SK-N-SH treated with all-trans-retinoic acid at 6 μM for 48 hours (cell line): ENCODE measurements at regions not wholly inside any gene's neighbourhood (a gene's known extent, or its start where the extent isn't known, plus 50 kb on each side); places are given as distances from the start of the nearest gene placed in this dataset.

Experiments
- ATAC-seq: fragments of 200-7000 bp; cut with Tn5 transposase; 3 replicates; pipeline ENCODE4 v1.9.1; 2020; ENCODE audit warnings: mild to moderate bottlenecking, moderate library complexity
- ARNTL ChIP-seq: fragments of 450-650 bp; formaldehyde crosslinking; IDR thresholded peaks from 2 replicates; pipeline ENCODE4 v1.5.0; 2020; ENCODE audit warnings: low read depth, mild to moderate bottlenecking, moderate library complexity, borderline replicate concordance
- CSDC2 ChIP-seq: fragments of 250-450 bp; sonication (Bioruptor Pico); IDR thresholded peaks from 2 replicates; pipeline ENCODE4 v1.5.0; 2020; ENCODE audit warnings: mild to moderate bottlenecking, moderate library complexity
- GLIS3 ChIP-seq: fragments of 250-450 bp; sonication (Bioruptor Pico); IDR thresholded peaks from 2 replicates; pipeline ENCODE4 v1.5.0; 2020; ENCODE audit warnings: mild to moderate bottlenecking, moderate library complexity
- ISL1 ChIP-seq: fragments of 250-450 bp; sonication (Bioruptor Pico); IDR thresholded peaks from 2 replicates; pipeline ENCODE4 v2.1.2; 2022; ENCODE audit warnings: mild to moderate bottlenecking, moderate library complexity
- OSR1 ChIP-seq: fragments of 250-450 bp; sonication (Bioruptor Pico); IDR thresholded peaks from 2 replicates; pipeline ENCODE4 v1.8.0; 2022; ENCODE audit warnings: moderate library complexity, mild to moderate bottlenecking, inconsistent platforms
- PPARA ChIP-seq: fragments of 250-450 bp; sonication (Bioruptor Pico); IDR thresholded peaks from 2 replicates; pipeline ENCODE4 v1.5.0; 2020; ENCODE audit warnings: mild to moderate bottlenecking, borderline replicate concordance
- SNAI2 ChIP-seq: fragments of 250-450 bp; sonication (Bioruptor Pico); IDR thresholded peaks from 2 replicates; pipeline ENCODE4 v1.5.0; 2020; ENCODE audit warnings: mild to moderate bottlenecking, moderate library complexity
- TCF4 ChIP-seq: fragments of 250-450 bp; sonication (Bioruptor Pico); IDR thresholded peaks from 2 replicates; pipeline ENCODE4 v1.8.0; 2021; ENCODE audit warnings: mild to moderate bottlenecking, moderate library complexity, borderline replicate concordance
- TOX ChIP-seq: fragments of 250-450 bp; sonication (Bioruptor Pico); IDR thresholded peaks from 2 replicates; pipeline ENCODE4 v1.8.0; 2021; ENCODE audit warnings: mild to moderate bottlenecking, moderate library complexity, borderline replicate concordance
- ZC3H10 ChIP-seq: fragments of 250-450 bp; sonication (Bioruptor Pico); IDR thresholded peaks from 2 replicates; pipeline ENCODE4 v1.5.1; 2021; ENCODE audit warnings: mild to moderate bottlenecking, moderate library complexity
- ZFP30 ChIP-seq: fragments of 450-650 bp; formaldehyde crosslinking; IDR thresholded peaks from 2 replicates; pipeline ENCODE4 v1.5.0; 2022; ENCODE audit warnings: mild to moderate bottlenecking, moderate library complexity
- ZNF70 ChIP-seq: fragments of 450-650 bp; formaldehyde crosslinking; IDR thresholded peaks from 2 replicates; pipeline ENCODE4 v1.5.0; 2020; ENCODE audit warnings: mild to moderate bottlenecking, moderate library complexity
- ZNF8 ChIP-seq: fragments of 450-650 bp; formaldehyde crosslinking; IDR thresholded peaks from 2 replicates; pipeline ENCODE4 v1.5.0; 2020; ENCODE audit warnings: mild to moderate bottlenecking, moderate library complexity
- TF ChIP-seq, protein P1 (sequence below): fragments of 250-450 bp; sonication (Bioruptor Pico); IDR thresholded peaks from 2 replicates; pipeline ENCODE4 v1.8.0; 2021; ENCODE audit warnings: low read depth, mild to moderate bottlenecking, moderate library complexity, borderline replicate concordance
- TF ChIP-seq, protein P2 (sequence below): fragments of 250-450 bp; sonication (Bioruptor Pico); IDR thresholded peaks from 2 replicates; pipeline ENCODE4 v1.8.0; 2020; ENCODE audit warnings: mild to moderate bottlenecking, moderate library complexity, borderline replicate concordance
- TF ChIP-seq, protein P3 (sequence below): fragments of 250-450 bp; sonication (Bioruptor Pico); IDR thresholded peaks from 2 replicates; pipeline ENCODE4 v1.5.1; 2020; ENCODE audit warnings: low read depth, mild to moderate bottlenecking, moderate library complexity
- TF ChIP-seq, protein P4 (sequence below): fragments of 250-450 bp; sonication (Bioruptor Pico); IDR thresholded peaks from 2 replicates; pipeline ENCODE4 v1.5.1; 2021; ENCODE audit warnings: mild to moderate bottlenecking, moderate library complexity
- TF ChIP-seq, protein P5 (sequence below): fragments of 250-450 bp; sonication (Bioruptor Pico); IDR thresholded peaks from 2 replicates; pipeline ENCODE4 v1.5.0; 2020; ENCODE audit warnings: mild to moderate bottlenecking, moderate library complexity

DNA sequence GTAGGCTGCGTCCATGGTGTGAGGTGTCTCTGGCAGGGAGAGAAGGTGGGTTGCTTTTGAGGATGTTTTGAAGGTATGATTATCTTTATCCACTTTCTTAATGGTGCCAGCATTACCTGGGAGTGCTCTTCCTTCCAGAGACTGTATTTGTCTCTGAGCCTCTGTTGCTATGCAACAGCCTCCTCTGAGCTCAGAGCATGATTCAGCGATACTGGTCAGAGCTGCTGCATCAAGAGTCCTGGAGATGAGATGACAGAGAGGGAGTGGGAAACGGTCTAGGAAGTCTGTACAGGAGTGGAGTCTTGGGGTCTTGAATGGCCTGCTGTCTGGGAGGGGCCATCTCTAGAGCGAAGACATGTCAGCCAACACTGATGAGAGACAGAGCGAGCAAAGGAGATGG lies 104.4 kb upstream of the RAB40AL start:
- TF ChIP-seq GLIS3 (CRISPR knock-in tag) = no peak
- TF ChIP-seq, protein P1, sequence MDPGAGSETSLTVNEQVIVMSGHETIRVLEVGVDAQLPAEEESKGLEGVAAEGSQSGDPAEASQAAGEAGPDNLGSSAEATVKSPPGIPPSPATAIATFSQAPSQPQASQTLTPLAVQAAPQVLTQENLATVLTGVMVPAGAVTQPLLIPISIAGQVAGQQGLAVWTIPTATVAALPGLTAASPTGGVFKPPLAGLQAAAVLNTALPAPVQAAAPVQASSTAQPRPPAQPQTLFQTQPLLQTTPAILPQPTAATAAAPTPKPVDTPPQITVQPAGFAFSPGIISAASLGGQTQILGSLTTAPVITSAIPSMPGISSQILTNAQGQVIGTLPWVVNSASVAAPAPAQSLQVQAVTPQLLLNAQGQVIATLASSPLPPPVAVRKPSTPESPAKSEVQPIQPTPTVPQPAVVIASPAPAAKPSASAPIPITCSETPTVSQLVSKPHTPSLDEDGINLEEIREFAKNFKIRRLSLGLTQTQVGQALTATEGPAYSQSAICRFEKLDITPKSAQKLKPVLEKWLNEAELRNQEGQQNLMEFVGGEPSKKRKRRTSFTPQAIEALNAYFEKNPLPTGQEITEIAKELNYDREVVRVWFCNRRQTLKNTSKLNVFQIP = no peak
- ATAC-seq = peak; percentile 94

DNA sequence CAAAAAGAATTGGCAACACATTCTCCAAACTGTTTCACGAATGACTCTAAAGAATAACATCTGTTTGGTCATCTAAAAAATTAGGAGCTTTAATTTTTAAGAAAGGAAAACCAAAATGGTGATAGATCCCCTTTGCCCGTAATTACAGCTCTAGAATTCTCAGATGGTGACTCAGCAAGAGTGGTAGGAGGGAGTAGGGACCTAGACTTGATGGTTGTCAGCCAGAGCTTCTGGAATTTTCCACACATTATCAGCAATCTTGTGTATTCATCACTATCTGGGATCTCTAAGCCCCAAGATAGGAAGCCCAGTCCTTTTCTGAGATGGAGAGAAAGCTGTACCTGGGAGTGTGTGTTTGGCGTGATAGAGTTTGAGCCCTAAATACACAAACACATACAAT lies 103.9 kb upstream of the RAB40AL start:
- no peak for TF ChIP-seq ZNF8 (CRISPR knock-in tag)
- TF ChIP-seq ARNTL (CRISPR knock-in tag) = no peak
- TF ChIP-seq OSR1 = no peak
- TF ChIP-seq TOX (CRISPR knock-in tag) = no peak
- TF ChIP-seq SNAI2 (CRISPR knock-in tag) = no peak
- TF ChIP-seq, protein P1 = no peak
- TF ChIP-seq GLIS3 (CRISPR knock-in tag) = no peak
- TF ChIP-seq ZFP30 (CRISPR knock-in tag) = no peak
- TF ChIP-seq, protein P2, sequence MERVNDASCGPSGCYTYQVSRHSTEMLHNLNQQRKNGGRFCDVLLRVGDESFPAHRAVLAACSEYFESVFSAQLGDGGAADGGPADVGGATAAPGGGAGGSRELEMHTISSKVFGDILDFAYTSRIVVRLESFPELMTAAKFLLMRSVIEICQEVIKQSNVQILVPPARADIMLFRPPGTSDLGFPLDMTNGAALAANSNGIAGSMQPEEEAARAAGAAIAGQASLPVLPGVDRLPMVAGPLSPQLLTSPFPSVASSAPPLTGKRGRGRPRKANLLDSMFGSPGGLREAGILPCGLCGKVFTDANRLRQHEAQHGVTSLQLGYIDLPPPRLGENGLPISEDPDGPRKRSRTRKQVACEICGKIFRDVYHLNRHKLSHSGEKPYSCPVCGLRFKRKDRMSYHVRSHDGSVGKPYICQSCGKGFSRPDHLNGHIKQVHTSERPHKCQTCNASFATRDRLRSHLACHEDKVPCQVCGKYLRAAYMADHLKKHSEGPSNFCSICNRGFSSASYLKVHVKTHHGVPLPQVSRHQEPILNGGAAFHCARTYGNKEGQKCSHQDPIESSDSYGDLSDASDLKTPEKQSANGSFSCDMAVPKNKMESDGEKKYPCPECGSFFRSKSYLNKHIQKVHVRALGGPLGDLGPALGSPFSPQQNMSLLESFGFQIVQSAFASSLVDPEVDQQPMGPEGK (CRISPR knock-in tag) = no peak
- ATAC-seq = peak; percentile 56

DNA sequence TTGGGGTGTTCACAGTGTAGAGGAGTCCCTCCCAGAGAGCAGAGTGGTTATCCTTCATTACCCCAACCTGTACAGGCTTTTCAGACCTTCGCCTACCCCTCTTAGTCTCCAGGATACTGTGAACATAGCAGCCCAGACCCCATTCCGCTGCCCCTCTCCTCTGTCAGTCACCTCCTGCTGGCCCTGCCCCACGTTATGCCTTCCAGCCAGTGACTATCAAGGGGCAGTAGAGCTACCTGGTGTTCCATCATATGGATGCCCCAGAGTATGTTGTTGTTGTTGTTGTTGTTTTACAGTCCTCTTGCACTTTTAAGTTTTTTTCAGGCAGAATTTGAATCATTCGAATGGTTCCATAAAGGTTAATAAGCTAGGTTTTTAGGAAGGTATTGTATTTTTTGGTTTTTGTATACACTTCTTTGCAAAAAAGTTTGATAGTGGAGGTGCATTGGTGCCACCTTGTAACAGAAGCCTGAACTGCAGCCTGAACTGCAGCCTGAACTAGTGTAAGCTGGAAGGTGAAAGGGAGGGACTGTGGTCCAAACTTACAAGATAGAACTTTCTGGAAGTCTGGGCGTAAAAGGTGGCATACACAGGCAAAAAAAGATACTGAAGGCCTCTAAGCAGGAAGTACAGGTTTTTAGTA lies 101.4 kb upstream of the RAB40AL start:
- ATAC-seq = peak; percentile 79
- no peak for TF ChIP-seq TCF4 (CRISPR knock-in tag)
- TF ChIP-seq, protein P3, sequence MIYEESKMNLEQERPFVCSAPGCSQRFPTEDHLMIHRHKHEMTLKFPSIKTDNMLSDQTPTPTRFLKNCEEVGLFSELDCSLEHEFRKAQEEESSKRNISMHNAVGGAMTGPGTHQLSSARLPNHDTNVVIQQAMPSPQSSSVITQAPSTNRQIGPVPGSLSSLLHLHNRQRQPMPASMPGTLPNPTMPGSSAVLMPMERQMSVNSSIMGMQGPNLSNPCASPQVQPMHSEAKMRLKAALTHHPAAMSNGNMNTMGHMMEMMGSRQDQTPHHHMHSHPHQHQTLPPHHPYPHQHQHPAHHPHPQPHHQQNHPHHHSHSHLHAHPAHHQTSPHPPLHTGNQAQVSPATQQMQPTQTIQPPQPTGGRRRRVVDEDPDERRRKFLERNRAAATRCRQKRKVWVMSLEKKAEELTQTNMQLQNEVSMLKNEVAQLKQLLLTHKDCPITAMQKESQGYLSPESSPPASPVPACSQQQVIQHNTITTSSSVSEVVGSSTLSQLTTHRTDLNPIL = no peak
- TF ChIP-seq CSDC2 (CRISPR knock-in tag) = no peak
- TF ChIP-seq, protein P4, sequence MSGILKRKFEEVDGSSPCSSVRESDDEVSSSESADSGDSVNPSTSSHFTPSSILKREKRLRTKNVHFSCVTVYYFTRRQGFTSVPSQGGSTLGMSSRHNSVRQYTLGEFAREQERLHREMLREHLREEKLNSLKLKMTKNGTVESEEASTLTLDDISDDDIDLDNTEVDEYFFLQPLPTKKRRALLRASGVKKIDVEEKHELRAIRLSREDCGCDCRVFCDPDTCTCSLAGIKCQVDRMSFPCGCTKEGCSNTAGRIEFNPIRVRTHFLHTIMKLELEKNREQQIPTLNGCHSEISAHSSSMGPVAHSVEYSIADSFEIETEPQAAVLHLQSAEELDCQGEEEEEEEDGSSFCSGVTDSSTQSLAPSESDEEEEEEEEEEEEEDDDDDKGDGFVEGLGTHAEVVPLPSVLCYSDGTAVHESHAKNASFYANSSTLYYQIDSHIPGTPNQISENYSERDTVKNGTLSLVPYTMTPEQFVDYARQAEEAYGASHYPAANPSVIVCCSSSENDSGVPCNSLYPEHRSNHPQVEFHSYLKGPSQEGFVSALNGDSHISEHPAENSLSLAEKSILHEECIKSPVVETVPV (CRISPR knock-in tag) = no peak
- TF ChIP-seq ZNF70 (CRISPR knock-in tag) = no peak
- no peak for TF ChIP-seq PPARA (CRISPR knock-in tag)
- TF ChIP-seq ZC3H10 = no peak
- no peak for TF ChIP-seq SNAI2 (CRISPR knock-in tag)
- TF ChIP-seq ARNTL (CRISPR knock-in tag) = no peak
- TF ChIP-seq ISL1 (CRISPR knock-in tag) = no peak
- TF ChIP-seq OSR1 = no peak
- TF ChIP-seq, protein P5, sequence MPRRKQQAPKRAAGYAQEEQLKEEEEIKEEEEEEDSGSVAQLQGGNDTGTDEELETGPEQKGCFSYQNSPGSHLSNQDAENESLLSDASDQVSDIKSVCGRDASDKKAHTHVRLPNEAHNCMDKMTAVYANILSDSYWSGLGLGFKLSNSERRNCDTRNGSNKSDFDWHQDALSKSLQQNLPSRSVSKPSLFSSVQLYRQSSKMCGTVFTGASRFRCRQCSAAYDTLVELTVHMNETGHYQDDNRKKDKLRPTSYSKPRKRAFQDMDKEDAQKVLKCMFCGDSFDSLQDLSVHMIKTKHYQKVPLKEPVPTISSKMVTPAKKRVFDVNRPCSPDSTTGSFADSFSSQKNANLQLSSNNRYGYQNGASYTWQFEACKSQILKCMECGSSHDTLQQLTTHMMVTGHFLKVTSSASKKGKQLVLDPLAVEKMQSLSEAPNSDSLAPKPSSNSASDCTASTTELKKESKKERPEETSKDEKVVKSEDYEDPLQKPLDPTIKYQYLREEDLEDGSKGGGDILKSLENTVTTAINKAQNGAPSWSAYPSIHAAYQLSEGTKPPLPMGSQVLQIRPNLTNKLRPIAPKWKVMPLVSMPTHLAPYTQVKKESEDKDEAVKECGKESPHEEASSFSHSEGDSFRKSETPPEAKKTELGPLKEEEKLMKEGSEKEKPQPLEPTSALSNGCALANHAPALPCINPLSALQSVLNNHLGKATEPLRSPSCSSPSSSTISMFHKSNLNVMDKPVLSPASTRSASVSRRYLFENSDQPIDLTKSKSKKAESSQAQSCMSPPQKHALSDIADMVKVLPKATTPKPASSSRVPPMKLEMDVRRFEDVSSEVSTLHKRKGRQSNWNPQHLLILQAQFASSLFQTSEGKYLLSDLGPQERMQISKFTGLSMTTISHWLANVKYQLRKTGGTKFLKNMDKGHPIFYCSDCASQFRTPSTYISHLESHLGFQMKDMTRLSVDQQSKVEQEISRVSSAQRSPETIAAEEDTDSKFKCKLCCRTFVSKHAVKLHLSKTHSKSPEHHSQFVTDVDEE (CRISPR knock-in tag) = no peak
- TF ChIP-seq, protein P2 (CRISPR knock-in tag) = no peak
- TF ChIP-seq ZFP30 (CRISPR knock-in tag) = no peak
- TF ChIP-seq, protein P1 = no peak
